GM23338 (cell line): ENCODE measurements at regions not wholly inside any gene's neighbourhood (a gene's known extent, or its start where the extent isn't known, plus 50 kb on each side); places are given as distances from the start of the nearest gene placed in this dataset.

Source experiments
- ATAC-seq: fragments of 200-7000 bp; cut with Tn5 transposase; 3 replicates; pipeline ENCODE4 v1.9.1; 2020
- DNase-seq: peaks from one replicate; pipeline ENCODE4 v3.0.0-alpha.2; 2015; ENCODE audit warnings: low spot score
- H2AFZ ChIP-seq: fragments of 200-600 bp; sonication (generic); 2 replicates; pipeline ENCODE4 v1.8.0; 2016; ENCODE audit warnings: antibody characterized with exemption, mild to moderate bottlenecking, moderate library complexity
- H3F3A ChIP-seq: fragments of 200-600 bp; sonication (generic); replicated peaks from 2 replicates; pipeline ENCODE4 v1.8.0; 2017; ENCODE audit warnings: antibody characterized with exemption, mixed run types, low read depth
- H3K27ac ChIP-seq: fragments of 200-600 bp; sonication (generic); 2 replicates; pipeline ENCODE4 v1.6.1; 2016; ENCODE audit warnings: low read depth
- H3K27me3 ChIP-seq: fragments of 200-600 bp; sonication (generic); 2 replicates; pipeline ENCODE4 v1.8.0; 2016; ENCODE audit warnings: mild to moderate bottlenecking, mixed run types, moderate library complexity; ENCODE audit not compliant: insufficient read depth
- H3K36me3 ChIP-seq: fragments of 200-600 bp; sonication (generic); 2 replicates; pipeline ENCODE4 v1.8.0; 2016; ENCODE audit warnings: mild to moderate bottlenecking; ENCODE audit not compliant: insufficient read depth
- H3K4me1 ChIP-seq: fragments of 200-600 bp; sonication (generic); 2 replicates; pipeline ENCODE4 v1.8.0; 2016; ENCODE audit warnings: mild to moderate bottlenecking, moderate library complexity; ENCODE audit not compliant: insufficient read depth
- H3K4me2 ChIP-seq: fragments of 200-600 bp; sonication (generic); 2 replicates; pipeline ENCODE4 v1.7.1; 2017; ENCODE audit warnings: mixed run types
- H3K4me3 ChIP-seq: fragments of 200-600 bp; sonication (generic); 2 replicates; pipeline ENCODE4 v1.6.1; 2016; ENCODE audit warnings: mixed run types
- H3K79me2 ChIP-seq: fragments of 200-600 bp; sonication (generic); replicated peaks from 2 replicates; pipeline ENCODE4 v1.8.0; 2017; ENCODE audit warnings: mild to moderate bottlenecking; ENCODE audit not compliant: insufficient read depth
- H3K9me2 ChIP-seq: fragments of 200-600 bp; sonication (generic); 2 replicates; pipeline ENCODE4 v1.8.0; 2017; ENCODE audit not compliant: insufficient read depth
- H4K20me1 ChIP-seq: fragments of 200-600 bp; sonication (generic); replicated peaks from 2 replicates; pipeline ENCODE4 v1.8.0; 2017; ENCODE audit warnings: mild to moderate bottlenecking; ENCODE audit not compliant: insufficient read depth
- H3K27ac Mint-ChIP-seq: 2 replicates; pipeline ENCODE4 v1.8.0; 2020; ENCODE audit warnings: inconsistent platforms, mild to moderate bottlenecking, moderate library complexity, mixed read lengths
- H3K27me3 Mint-ChIP-seq: 3 replicates; pipeline ENCODE4 v1.8.0; 2022; ENCODE audit warnings: low read depth, mild to moderate bottlenecking, moderate library complexity, mixed read lengths, inconsistent platforms; ENCODE audit not compliant: insufficient read depth, poor library complexity
- H3K36me3 Mint-ChIP-seq: 3 replicates; pipeline ENCODE4 v1.8.0; 2021; ENCODE audit warnings: low read depth, mild to moderate bottlenecking, inconsistent platforms, moderate library complexity, mixed read lengths
- H3K4me1 Mint-ChIP-seq: 3 replicates; pipeline ENCODE4 v1.8.0; 2020; ENCODE audit warnings: mild to moderate bottlenecking, inconsistent platforms, mixed read lengths
- H3K4me3 Mint-ChIP-seq: 3 replicates; pipeline ENCODE4 v1.8.0; 2021; ENCODE audit warnings: moderate library complexity, mild to moderate bottlenecking, inconsistent platforms, mixed read lengths
- H3K9me3 Mint-ChIP-seq: 3 replicates; pipeline ENCODE4 v1.8.0; 2020; ENCODE audit warnings: moderate library complexity, mild to moderate bottlenecking, inconsistent platforms, mixed read lengths
- CREB1 ChIP-seq: fragments of 250-450 bp; sonication (Bioruptor Pico); IDR thresholded peaks from 2 replicates; pipeline ENCODE4 v1.5.0; 2020; ENCODE audit warnings: low read depth, mild to moderate bottlenecking, moderate library complexity
- ETS1 ChIP-seq: IDR thresholded peaks from 2 replicates; pipeline ENCODE4 v1.6.1; 2016; ENCODE audit warnings: antibody characterized with exemption
- EZH2 ChIP-seq: fragments of 200-600 bp; sonication (generic); IDR thresholded peaks from one replicate; pipeline ENCODE4 v1.8.0; 2017; ENCODE audit warnings: antibody characterized with exemption, mild to moderate bottlenecking, low read depth; ENCODE audit not compliant: unreplicated experiment
- EZH2phosphoT487 ChIP-seq: fragments of 200-600 bp; sonication (generic); IDR thresholded peaks from one replicate; pipeline ENCODE4 v1.8.1; 2018; ENCODE audit warnings: antibody characterized with exemption; ENCODE audit not compliant: unreplicated experiment
- JUNB ChIP-seq: IDR thresholded peaks from one replicate; pipeline ENCODE4 v1.6.1; 2016; ENCODE audit warnings: antibody characterized with exemption; ENCODE audit not compliant: unreplicated experiment
- NANOG ChIP-seq: IDR thresholded peaks from 2 replicates; pipeline ENCODE4 v1.6.1; 2016; ENCODE audit warnings: antibody characterized with exemption, borderline replicate concordance
- POLR2AphosphoS5 ChIP-seq: IDR thresholded peaks from 2 replicates; pipeline ENCODE4 v1.6.1; 2016; ENCODE audit warnings: antibody characterized with exemption, low read depth
- STAT1 ChIP-seq: IDR thresholded peaks from one replicate; pipeline ENCODE4 v1.6.1; 2016; ENCODE audit warnings: antibody characterized with exemption; ENCODE audit not compliant: unreplicated experiment
- ZNF114 ChIP-seq: fragments of 250-450 bp; sonication (Bioruptor Pico); IDR thresholded peaks from 2 replicates; pipeline ENCODE4 v1.5.0; 2020; ENCODE audit warnings: mild to moderate bottlenecking, moderate library complexity
- ZNF331 ChIP-seq: fragments of 250-450 bp; sonication (Bioruptor Pico); IDR thresholded peaks from 2 replicates; pipeline ENCODE4 v1.5.0; 2020; ENCODE audit warnings: low read depth, mild to moderate bottlenecking, moderate library complexity
- ZNF462 ChIP-seq: fragments of 250-450 bp; sonication (Bioruptor Pico); IDR thresholded peaks from 2 replicates; pipeline ENCODE4 v1.5.0; 2020; ENCODE audit warnings: mild to moderate bottlenecking, moderate library complexity
- TF ChIP-seq, protein P1 (sequence below), 2 experiments: fragments of 200-600 bp in 1 of 2; sonication (generic) in 1 of 2; conservative IDR thresholded peaks; 2 replicates each; pipeline versions ENCODE4 v1.5.1 to v1.6.1; 2016 to 2017; ENCODE audit warnings: antibody characterized with exemption in 2 of 2, low read depth in 2 of 2, mild to moderate bottlenecking in 2 of 2, moderate library complexity in 1 of 2
- TF ChIP-seq, protein P2 (sequence below): IDR thresholded peaks from one replicate; pipeline ENCODE4 v1.6.1; 2018; ENCODE audit warnings: antibody characterized with exemption; ENCODE audit not compliant: unreplicated experiment

DNA sequence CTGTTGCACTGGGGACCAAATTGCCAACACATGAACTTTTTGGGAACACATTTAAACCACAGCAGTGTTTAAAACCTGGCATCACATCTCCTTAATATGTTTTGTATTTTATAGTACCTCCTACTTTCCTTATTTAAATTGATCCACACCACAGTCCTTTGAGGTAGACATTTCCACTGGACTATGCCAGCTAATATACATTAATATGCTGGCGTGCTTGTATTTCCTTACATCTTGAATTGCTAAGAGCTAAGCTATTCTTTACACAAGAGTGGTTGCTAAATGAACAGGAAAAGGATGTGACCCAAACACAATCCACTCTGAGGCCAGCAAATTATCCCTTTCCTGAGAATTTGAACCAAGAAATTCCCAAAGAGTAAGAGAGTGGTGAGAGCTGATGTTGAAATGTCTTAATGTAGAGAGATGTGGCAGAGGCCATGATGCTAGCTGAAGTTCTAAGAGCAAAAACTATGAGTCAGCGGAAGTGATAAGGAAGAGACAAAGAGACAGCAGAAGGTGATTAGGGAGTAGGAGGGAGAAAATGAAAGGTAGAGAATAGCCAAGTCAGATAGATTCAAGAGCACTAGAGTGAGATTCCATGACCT lies 131.2 kb downstream of the CD47 start:
- Mint-ChIP-seq H3K27ac (no peak overlapping the region), H3K36me3 (no peaks in the 10 kb centered on the region), H3K27me3 (no peaks in the 10 kb centered on the region), H3K4me3 (no peak overlapping the region), H3K4me1 (peaks cover 22% of the 10 kb centered on the region), H3K9me3 (no peaks in the 10 kb centered on the region)
- ATAC-seq, result no peak
- Histone ChIP-seq H3K36me3 (no peaks in the 10 kb centered on the region), H2AFZ (peak overlapping the region; percentile 5; the same call in 1 of the 2 replicates), H3K27me3 (no peaks in the 10 kb centered on the region), H3K4me3 (no peak overlapping the region), H3K4me1 (peaks cover 8% of the 10 kb centered on the region; the same call in 1 of the 2 replicates), H3K9me2 (peaks cover 11% of the 10 kb centered on the region; the same call in 1 of the 2 replicates), H4K20me1 (no peaks in the 10 kb centered on the region), H3K4me2 (no peak overlapping the region), H3F3A (no peaks in the 10 kb centered on the region), H3K79me2 (no peaks in the 10 kb centered on the region), H3K27ac (no peak overlapping the region)
- no peak for TF ChIP-seq ZNF114 (CRISPR knock-in tag)
- no peak for TF ChIP-seq ZNF462 (CRISPR knock-in tag)
- no peak for TF ChIP-seq JUNB
- no peak for TF ChIP-seq POLR2AphosphoS5
- TF ChIP-seq EZH2phosphoT487, result no peak
- no peak for TF ChIP-seq EZH2
- no peak for TF ChIP-seq CREB1
- no peak for TF ChIP-seq ETS1
- TF ChIP-seq, protein P1, sequence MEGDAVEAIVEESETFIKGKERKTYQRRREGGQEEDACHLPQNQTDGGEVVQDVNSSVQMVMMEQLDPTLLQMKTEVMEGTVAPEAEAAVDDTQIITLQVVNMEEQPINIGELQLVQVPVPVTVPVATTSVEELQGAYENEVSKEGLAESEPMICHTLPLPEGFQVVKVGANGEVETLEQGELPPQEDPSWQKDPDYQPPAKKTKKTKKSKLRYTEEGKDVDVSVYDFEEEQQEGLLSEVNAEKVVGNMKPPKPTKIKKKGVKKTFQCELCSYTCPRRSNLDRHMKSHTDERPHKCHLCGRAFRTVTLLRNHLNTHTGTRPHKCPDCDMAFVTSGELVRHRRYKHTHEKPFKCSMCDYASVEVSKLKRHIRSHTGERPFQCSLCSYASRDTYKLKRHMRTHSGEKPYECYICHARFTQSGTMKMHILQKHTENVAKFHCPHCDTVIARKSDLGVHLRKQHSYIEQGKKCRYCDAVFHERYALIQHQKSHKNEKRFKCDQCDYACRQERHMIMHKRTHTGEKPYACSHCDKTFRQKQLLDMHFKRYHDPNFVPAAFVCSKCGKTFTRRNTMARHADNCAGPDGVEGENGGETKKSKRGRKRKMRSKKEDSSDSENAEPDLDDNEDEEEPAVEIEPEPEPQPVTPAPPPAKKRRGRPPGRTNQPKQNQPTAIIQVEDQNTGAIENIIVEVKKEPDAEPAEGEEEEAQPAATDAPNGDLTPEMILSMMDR (conservative IDR thresholded peaks at IDR 0.05; ENCODE audit: low read depth in 2 of 2), result no peak
- TF ChIP-seq, protein P2, sequence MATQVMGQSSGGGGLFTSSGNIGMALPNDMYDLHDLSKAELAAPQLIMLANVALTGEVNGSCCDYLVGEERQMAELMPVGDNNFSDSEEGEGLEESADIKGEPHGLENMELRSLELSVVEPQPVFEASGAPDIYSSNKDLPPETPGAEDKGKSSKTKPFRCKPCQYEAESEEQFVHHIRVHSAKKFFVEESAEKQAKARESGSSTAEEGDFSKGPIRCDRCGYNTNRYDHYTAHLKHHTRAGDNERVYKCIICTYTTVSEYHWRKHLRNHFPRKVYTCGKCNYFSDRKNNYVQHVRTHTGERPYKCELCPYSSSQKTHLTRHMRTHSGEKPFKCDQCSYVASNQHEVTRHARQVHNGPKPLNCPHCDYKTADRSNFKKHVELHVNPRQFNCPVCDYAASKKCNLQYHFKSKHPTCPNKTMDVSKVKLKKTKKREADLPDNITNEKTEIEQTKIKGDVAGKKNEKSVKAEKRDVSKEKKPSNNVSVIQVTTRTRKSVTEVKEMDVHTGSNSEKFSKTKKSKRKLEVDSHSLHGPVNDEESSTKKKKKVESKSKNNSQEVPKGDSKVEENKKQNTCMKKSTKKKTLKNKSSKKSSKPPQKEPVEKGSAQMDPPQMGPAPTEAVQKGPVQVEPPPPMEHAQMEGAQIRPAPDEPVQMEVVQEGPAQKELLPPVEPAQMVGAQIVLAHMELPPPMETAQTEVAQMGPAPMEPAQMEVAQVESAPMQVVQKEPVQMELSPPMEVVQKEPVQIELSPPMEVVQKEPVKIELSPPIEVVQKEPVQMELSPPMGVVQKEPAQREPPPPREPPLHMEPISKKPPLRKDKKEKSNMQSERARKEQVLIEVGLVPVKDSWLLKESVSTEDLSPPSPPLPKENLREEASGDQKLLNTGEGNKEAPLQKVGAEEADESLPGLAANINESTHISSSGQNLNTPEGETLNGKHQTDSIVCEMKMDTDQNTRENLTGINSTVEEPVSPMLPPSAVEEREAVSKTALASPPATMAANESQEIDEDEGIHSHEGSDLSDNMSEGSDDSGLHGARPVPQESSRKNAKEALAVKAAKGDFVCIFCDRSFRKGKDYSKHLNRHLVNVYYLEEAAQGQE, result no peak
- no peak for TF ChIP-seq NANOG
- no peak for TF ChIP-seq ZNF331
- no peak for TF ChIP-seq STAT1
- no peak for DNase-seq
